OCI-LY7 (cell line): ENCODE measurements at regions not wholly inside any gene's neighbourhood (a gene's known extent, or its start where the extent isn't known, plus 50 kb on each side); places are given as distances from the start of the nearest gene placed in this dataset.

Experiments
- BruUV-seq: library from RNA; stranded (reverse); fragments of 400-500 nt; replicated peaks from 2 replicates; lab custom pipeline; 2021; lab: Mats Ljungman, UMichigan
- CTCF ChIA-PET: fragments of 300-600 bp; sonication (Branson Sonifier 250); formaldehyde crosslinking; loops from one replicate; lab custom pipeline; 2022; ENCODE audit warnings: antibody characterized with exemption; ENCODE audit not compliant: unreplicated experiment; lab: Charles Lee
- POLR2A ChIA-PET: fragments of 300-600 bp; sonication (Branson Sonifier 250); formaldehyde crosslinking; loops from one replicate; lab custom pipeline; 2022; ENCODE audit warnings: antibody characterized with exemption; lab: Charles Lee
- DNase-seq: peaks from one replicate; pipeline ENCODE4 v3.0.0-alpha.2; 2015; ENCODE audit warnings: low spot score
- H2AFZ ChIP-seq: fragments of 200-600 bp; sonication (generic), shearing (Covaris generic); 2 replicates; pipeline ENCODE4 v1.6.1; 2014; ENCODE audit warnings: mild to moderate bottlenecking, antibody characterized with exemption, low read length, moderate library complexity
- H3K27ac ChIP-seq: fragments of 200-600 bp; sonication (generic); 2 replicates; pipeline ENCODE4 v1.5.1; 2014; ENCODE audit warnings: mixed run types, low read depth, mild to moderate bottlenecking, moderate library complexity, low read length, inconsistent platforms; ENCODE audit not compliant: poor library complexity, severe bottlenecking
- H3K36me3 ChIP-seq: fragments of 200-600 bp; sonication (generic); 2 replicates; pipeline ENCODE4 v1.6.1; 2014; ENCODE audit warnings: mild to moderate bottlenecking, antibody characterized with exemption, low read length, moderate library complexity, mixed read lengths; ENCODE audit not compliant: insufficient read depth
- H3K4me1 ChIP-seq: fragments of 200-600 bp; sonication (generic); 2 replicates; pipeline ENCODE4 v1.5.1; 2014; ENCODE audit warnings: mild to moderate bottlenecking, low read length; ENCODE audit not compliant: insufficient read depth, poor library complexity, severe bottlenecking
- H3K4me2 ChIP-seq: fragments of 200-600 bp; sonication (generic); 2 replicates; pipeline ENCODE4 v1.6.1; 2014; ENCODE audit warnings: mild to moderate bottlenecking, low read length
- H3K4me3 ChIP-seq: fragments of 200-600 bp; sonication (generic); 2 replicates; pipeline ENCODE4 v1.5.1; 2014; ENCODE audit warnings: mild to moderate bottlenecking, low read depth, low read length; ENCODE audit not compliant: poor library complexity, severe bottlenecking
- H3K79me2 ChIP-seq: fragments of 200-600 bp; sonication (generic); 2 replicates; pipeline ENCODE4 v1.6.1; 2016; ENCODE audit warnings: low read depth, mild to moderate bottlenecking, low read length, moderate library complexity, mixed read lengths; ENCODE audit not compliant: insufficient read depth
- H3K9me2 ChIP-seq: fragments of 200-600 bp; sonication (generic); 2 replicates; pipeline ENCODE4 v1.6.1; 2016; ENCODE audit warnings: mild to moderate bottlenecking, low read length, mixed read lengths; ENCODE audit not compliant: insufficient read depth
- H3K9me3 ChIP-seq: fragments of 200-600 bp; sonication (generic); 2 replicates; pipeline ENCODE4 v1.6.1; 2014; ENCODE audit warnings: mild to moderate bottlenecking, mixed run types, low read length, mixed read lengths
- H4K20me1 ChIP-seq: fragments of 200-600 bp; sonication (generic); 2 replicates; pipeline ENCODE4 v1.6.1; 2014; ENCODE audit warnings: mild to moderate bottlenecking, antibody characterized with exemption, low read length, moderate library complexity, mixed read lengths; ENCODE audit not compliant: insufficient read depth
- EZH2phosphoT487 ChIP-seq: fragments of 200-600 bp; sonication (generic); IDR thresholded peaks from 2 replicates; pipeline ENCODE4 v1.6.1; 2018; ENCODE audit warnings: low read depth, borderline replicate concordance, mild to moderate bottlenecking, mixed run types, antibody characterized with exemption, low read length, moderate library complexity, mixed read lengths
- intact Hi-C: fragments of 100-400 bp; cut with micrococcal nuclease; formaldehyde crosslinking; loops from one replicate; pipeline ENCODE4 v1.10.0; 2022; ENCODE audit not compliant: unreplicated experiment
- TF ChIP-seq, protein P1 (sequence below): fragments of 200-600 bp; sonication (generic); conservative IDR thresholded peaks from 2 replicates; pipeline ENCODE4 v1.5.1; 2014; ENCODE audit warnings: mild to moderate bottlenecking, antibody characterized with exemption, low read length, moderate library complexity, mixed read lengths

DNA sequence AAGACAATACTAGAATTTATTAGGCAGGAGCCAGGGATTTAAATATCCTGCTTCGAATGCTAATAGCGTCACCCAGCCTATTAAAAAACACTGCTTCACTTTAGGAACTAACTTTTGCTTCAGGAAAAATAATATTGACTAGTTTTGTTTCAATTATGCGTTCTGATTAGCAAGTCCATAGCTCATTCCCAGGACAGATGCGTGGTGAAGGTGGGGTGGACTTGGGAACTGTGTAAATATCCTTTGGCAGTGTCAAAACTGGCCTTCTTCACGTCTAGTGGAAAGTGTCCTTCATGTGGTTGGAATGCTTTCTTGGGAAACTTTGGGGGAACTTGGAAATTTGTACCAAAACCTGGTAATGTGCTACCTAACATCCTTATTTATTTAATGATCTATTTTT is 474.8 kb upstream of the NOVA1 start:
- no peaks in the 10 kb centered on the region for H3K79me2 ChIP-seq
- no peak overlapping the region for H3K4me3 ChIP-seq
- H3K4me1 ChIP-seq: no peaks in the 10 kb centered on the region
- no peak overlapping the region for H3K27ac ChIP-seq
- ChIA-PET POLR2A (no interaction called here), CTCF (no interaction called here)
- no peak overlapping the region for H2AFZ ChIP-seq
- TF ChIP-seq, protein P1, sequence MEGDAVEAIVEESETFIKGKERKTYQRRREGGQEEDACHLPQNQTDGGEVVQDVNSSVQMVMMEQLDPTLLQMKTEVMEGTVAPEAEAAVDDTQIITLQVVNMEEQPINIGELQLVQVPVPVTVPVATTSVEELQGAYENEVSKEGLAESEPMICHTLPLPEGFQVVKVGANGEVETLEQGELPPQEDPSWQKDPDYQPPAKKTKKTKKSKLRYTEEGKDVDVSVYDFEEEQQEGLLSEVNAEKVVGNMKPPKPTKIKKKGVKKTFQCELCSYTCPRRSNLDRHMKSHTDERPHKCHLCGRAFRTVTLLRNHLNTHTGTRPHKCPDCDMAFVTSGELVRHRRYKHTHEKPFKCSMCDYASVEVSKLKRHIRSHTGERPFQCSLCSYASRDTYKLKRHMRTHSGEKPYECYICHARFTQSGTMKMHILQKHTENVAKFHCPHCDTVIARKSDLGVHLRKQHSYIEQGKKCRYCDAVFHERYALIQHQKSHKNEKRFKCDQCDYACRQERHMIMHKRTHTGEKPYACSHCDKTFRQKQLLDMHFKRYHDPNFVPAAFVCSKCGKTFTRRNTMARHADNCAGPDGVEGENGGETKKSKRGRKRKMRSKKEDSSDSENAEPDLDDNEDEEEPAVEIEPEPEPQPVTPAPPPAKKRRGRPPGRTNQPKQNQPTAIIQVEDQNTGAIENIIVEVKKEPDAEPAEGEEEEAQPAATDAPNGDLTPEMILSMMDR: no peak
- TF ChIP-seq EZH2phosphoT487: no peak
- no peaks in the 10 kb centered on the region for H3K36me3 ChIP-seq
- intact Hi-C loops: no loop called here
- H4K20me1 ChIP-seq: no peaks in the 10 kb centered on the region
- BruUV-seq: no TSS peak
- peaks cover 12% of the 10 kb centered on the region; the same call in 1 of the 2 replicates for H3K9me3 ChIP-seq
- H3K4me2 ChIP-seq: no peak overlapping the region
- DNase-seq: no peak
- no peaks in the 10 kb centered on the region for H3K9me2 ChIP-seq

DNA sequence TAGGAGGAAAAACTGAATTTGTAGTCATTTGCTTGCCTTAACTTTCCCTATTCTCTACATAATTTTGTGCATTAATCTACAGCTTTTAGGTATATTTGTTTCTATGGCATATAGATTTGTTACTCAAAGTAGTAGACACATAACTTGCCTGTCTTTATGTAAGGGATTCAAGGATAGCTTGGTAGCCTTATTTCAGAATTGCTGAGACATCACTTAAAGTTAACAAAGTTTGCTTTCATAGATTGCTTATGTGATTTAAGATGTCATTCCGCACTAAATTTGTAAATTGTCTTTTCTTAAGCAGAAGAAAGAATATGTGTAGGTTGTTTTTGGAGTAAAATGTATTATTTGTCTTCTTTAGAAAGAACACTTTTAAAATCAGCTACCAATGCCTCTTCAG is 477.7 kb upstream of the NOVA1 start:
- Histone ChIP-seq H3K36me3 (no peaks in the 10 kb centered on the region), H4K20me1 (no peaks in the 10 kb centered on the region), H3K4me1 (no peaks in the 10 kb centered on the region), H3K9me3 (0 out of 2 replicates have a peak, but pooled peaks cover 6% of the 10 kb centered on the region), H3K9me2 (no peaks in the 10 kb centered on the region), H3K4me2 (no peak overlapping the region), H2AFZ (no peak overlapping the region), H3K4me3 (no peak overlapping the region), H3K79me2 (no peaks in the 10 kb centered on the region), H3K27ac (no peak overlapping the region)
- no TSS peak for BruUV-seq
- TF ChIP-seq, protein P1: no peak
- TF ChIP-seq EZH2phosphoT487: no peak
- ChIA-PET CTCF (no interaction called here), POLR2A (no interaction called here)
- no peak for DNase-seq
- intact Hi-C loops: no loop called here

- CTCF ChIA-PET: no interaction called here
Observed at GRCh38 chr14:27077214-27077613, 479.4 kb upstream of the NOVA1 start.

More at GRCh38 chr14:27077214-27077613, 479.4 kb upstream of the NOVA1 start:
- no peaks in the 10 kb centered on the region for H3K4me1 ChIP-seq
- no peaks in the 10 kb centered on the region for H3K36me3 ChIP-seq
- H3K79me2 ChIP-seq: no peaks in the 10 kb centered on the region
- H3K27ac ChIP-seq: no peak overlapping the region
- H2AFZ ChIP-seq: no peak overlapping the region
- 0 out of 2 replicates have a peak, but pooled peaks cover 10% of the 10 kb centered on the region for H3K9me3 ChIP-seq
- TF ChIP-seq, protein P1: no peak
- no peak for TF ChIP-seq EZH2phosphoT487
- intact Hi-C loops: no loop called here
- H3K9me2 ChIP-seq: no peaks in the 10 kb centered on the region
- no peak overlapping the region for H3K4me2 ChIP-seq
- POLR2A ChIA-PET: interaction anchor here (0.6 to 0.7 kb wide), 2 partner anchors 803 to 1437 kb away, joined by 3 read pairs; no protein-coding TSS in a partner anchor
- no TSS peak for BruUV-seq
- DNase-seq: no peak
- no peaks in the 10 kb centered on the region for H4K20me1 ChIP-seq
- no peak overlapping the region for H3K4me3 ChIP-seq
